Stimulated activated naive CD8-positive, alpha-beta T cell treated with anti-CD3 and anti-CD28 coated beads, Interleukin-15, Interleukin-2, amounts not matched to agents 100 ng/mL and 50 ng/mL, for 24 hours (primary cell): ENCODE measurements at regions not wholly inside any gene's neighbourhood (a gene's known extent, or its start where the extent isn't known, plus 50 kb on each side); places are given as distances from the start of the nearest gene placed in this dataset.
"Not testable (repeated sequence)": the region's sequence is repeated elsewhere in the genome, so short reads cannot be mapped to it uniquely, and the experiment has no call there.

Experiments
- H3K27ac Mint-ChIP-seq: one replicate; pipeline ENCODE4 v1.8.0; 2021; ENCODE audit warnings: mild to moderate bottlenecking, mixed read lengths
- H3K27me3 Mint-ChIP-seq: one replicate; pipeline ENCODE4 v1.8.0; 2021; ENCODE audit warnings: mixed read lengths
- H3K36me3 Mint-ChIP-seq: one replicate; pipeline ENCODE4 v1.8.0; 2021; ENCODE audit warnings: low read depth, mixed read lengths
- H3K4me1 Mint-ChIP-seq: one replicate; pipeline ENCODE4 v1.8.0; 2021; ENCODE audit warnings: low read depth, mixed read lengths
- H3K4me3 Mint-ChIP-seq: one replicate; pipeline ENCODE4 v1.8.0; 2021; ENCODE audit warnings: mild to moderate bottlenecking, mixed read lengths
- H3K9me3 Mint-ChIP-seq: one replicate; pipeline ENCODE4 v1.8.0; 2021; ENCODE audit warnings: mixed read lengths

- H3K27me3 Mint-ChIP-seq = peaks cover 41% of the 10 kb centered on the region
- H3K4me1 Mint-ChIP-seq = peaks cover 16% of the 10 kb centered on the region
- H3K4me3 Mint-ChIP-seq = no peak overlapping the region
- H3K36me3 Mint-ChIP-seq = no peaks in the 10 kb centered on the region
- no peaks in the 10 kb centered on the region for H3K9me3 Mint-ChIP-seq
- H3K27ac Mint-ChIP-seq = peak overlapping the region; percentile 12
These were observed 171.7 kb downstream of the LACC1 start for GRCh38 chr13:44051405-44051804.

GRCh38 chr13:44051918-44052675, 172.4 kb downstream of the LACC1 start:
- Mint-ChIP-seq H3K27ac (no peak overlapping the region), H3K27me3 (peaks cover 37% of the 10 kb centered on the region), H3K36me3 (no peaks in the 10 kb centered on the region), H3K4me3 (no peak overlapping the region), H3K9me3 (no peaks in the 10 kb centered on the region), H3K4me1 (peaks cover 16% of the 10 kb centered on the region)

GRCh38 chr13:44052780-44053184, 173.1 kb downstream of the LACC1 start:
- peaks cover 16% of the 10 kb centered on the region for H3K4me1 Mint-ChIP-seq
- peaks cover 34% of the 10 kb centered on the region for H3K27me3 Mint-ChIP-seq
- H3K36me3 Mint-ChIP-seq = no peaks in the 10 kb centered on the region
- H3K27ac Mint-ChIP-seq = no peak overlapping the region
- H3K4me3 Mint-ChIP-seq = no peak overlapping the region
- H3K9me3 Mint-ChIP-seq = no peaks in the 10 kb centered on the region

GRCh38 chr13:44053208-44053607, 173.5 kb downstream of the LACC1 start:
- Mint-ChIP-seq H3K9me3 (no peaks in the 10 kb centered on the region), H3K4me1 (peaks cover 16% of the 10 kb centered on the region), H3K36me3 (no peaks in the 10 kb centered on the region), H3K27ac (no peak overlapping the region), H3K27me3 (peaks cover 35% of the 10 kb centered on the region), H3K4me3 (no peak overlapping the region)

GRCh38 chr13:44054525-44054924, 174.8 kb downstream of the LACC1 start:
- Mint-ChIP-seq H3K9me3 (no peaks in the 10 kb centered on the region), H3K4me3 (no peak overlapping the region), H3K36me3 (no peaks in the 10 kb centered on the region), H3K4me1 (peaks cover 16% of the 10 kb centered on the region), H3K27ac (no peak overlapping the region), H3K27me3 (peaks cover 31% of the 10 kb centered on the region)

GRCh38 chr13:44055681-44056080, 176.0 kb downstream of the LACC1 start:
- H3K27me3 Mint-ChIP-seq = peaks cover 31% of the 10 kb centered on the region
- H3K27ac Mint-ChIP-seq = peak overlapping the region; percentile 46
- not testable (repeated sequence) for H3K36me3 Mint-ChIP-seq, H3K9me3 Mint-ChIP-seq
- H3K4me3 Mint-ChIP-seq = peak overlapping the region; percentile 6
- peaks cover 16% of the 10 kb centered on the region for H3K4me1 Mint-ChIP-seq

GRCh38 chr13:44058067-44058466, 178.4 kb downstream of the LACC1 start:
- H3K27me3 Mint-ChIP-seq = peaks cover 31% of the 10 kb centered on the region

GRCh38 chr13:44058624-44059215, 179.0 kb downstream of the LACC1 start:
- Mint-ChIP-seq H3K4me1 (peaks cover 9% of the 10 kb centered on the region), H3K27me3 (peaks cover 26% of the 10 kb centered on the region), H3K9me3 (no peaks in the 10 kb centered on the region), H3K4me3 (no peak overlapping the region), H3K36me3 (no peaks in the 10 kb centered on the region), H3K27ac (no peak overlapping the region)

More at GRCh38 chr13:44058067-44058466, 178.4 kb downstream of the LACC1 start:
- H3K27ac Mint-ChIP-seq = no peak overlapping the region
- no peak overlapping the region for H3K4me3 Mint-ChIP-seq
- peaks cover 9% of the 10 kb centered on the region for H3K4me1 Mint-ChIP-seq
- no peaks in the 10 kb centered on the region for H3K36me3 Mint-ChIP-seq
- no peaks in the 10 kb centered on the region for H3K9me3 Mint-ChIP-seq

- no peak overlapping the region for H3K4me3 Mint-ChIP-seq
- H3K4me1 Mint-ChIP-seq = no peaks in the 10 kb centered on the region
- no peak overlapping the region for H3K27ac Mint-ChIP-seq
- H3K27me3 Mint-ChIP-seq = peaks cover 22% of the 10 kb centered on the region
- H3K9me3 Mint-ChIP-seq = no peaks in the 10 kb centered on the region
- no peaks in the 10 kb centered on the region for H3K36me3 Mint-ChIP-seq
These were observed 182.2 kb downstream of the LACC1 start for GRCh38 chr13:44061876-44062275.

GRCh38 chr13:44063467-44063866, 183.8 kb downstream of the LACC1 start:
- H3K9me3 Mint-ChIP-seq = no peaks in the 10 kb centered on the region
- H3K27ac Mint-ChIP-seq = no peak overlapping the region
- H3K4me3 Mint-ChIP-seq = no peak overlapping the region
- H3K27me3 Mint-ChIP-seq = peaks cover 13% of the 10 kb centered on the region
- no peaks in the 10 kb centered on the region for H3K4me1 Mint-ChIP-seq
- H3K36me3 Mint-ChIP-seq = no peaks in the 10 kb centered on the region

- H3K4me1 Mint-ChIP-seq = no peaks in the 10 kb centered on the region
- peaks cover 14% of the 10 kb centered on the region for H3K27me3 Mint-ChIP-seq
- no peaks in the 10 kb centered on the region for H3K9me3 Mint-ChIP-seq
- H3K27ac Mint-ChIP-seq = no peak overlapping the region
- no peak overlapping the region for H3K4me3 Mint-ChIP-seq
- no peaks in the 10 kb centered on the region for H3K36me3 Mint-ChIP-seq
These were observed 184.2 kb downstream of the LACC1 start for GRCh38 chr13:44063881-44064280.

GRCh38 chr13:44064357-44064756, 184.7 kb downstream of the LACC1 start:
- Mint-ChIP-seq H3K36me3 (no peaks in the 10 kb centered on the region), H3K9me3 (no peaks in the 10 kb centered on the region), H3K27me3 (peaks cover 14% of the 10 kb centered on the region), H3K4me1 (no peaks in the 10 kb centered on the region), H3K4me3 (no peak overlapping the region), H3K27ac (no peak overlapping the region)

GRCh38 chr13:44068169-44068568, 188.5 kb downstream of the LACC1 start:
- Mint-ChIP-seq H3K9me3 (no peaks in the 10 kb centered on the region), H3K4me1 (no peaks in the 10 kb centered on the region), H3K4me3 (no peak overlapping the region)

GRCh38 chr13:44068737-44069136, 189.0 kb downstream of the LACC1 start:
- Mint-ChIP-seq H3K27me3 (peaks cover 17% of the 10 kb centered on the region), H3K4me3 (no peak overlapping the region), H3K4me1 (no peaks in the 10 kb centered on the region), H3K27ac (no peak overlapping the region), H3K36me3 (peaks cover 3% of the 10 kb centered on the region), H3K9me3 (no peaks in the 10 kb centered on the region)

More at GRCh38 chr13:44068169-44068568, 188.5 kb downstream of the LACC1 start:
- Mint-ChIP-seq H3K27ac (no peak overlapping the region), H3K27me3 (peaks cover 17% of the 10 kb centered on the region), H3K36me3 (peaks cover 3% of the 10 kb centered on the region)

GRCh38 chr13:44072536-44072935, 192.8 kb downstream of the LACC1 start:
- Mint-ChIP-seq H3K4me1 (no peaks in the 10 kb centered on the region), H3K27ac (no peak overlapping the region), H3K9me3 (no peaks in the 10 kb centered on the region), H3K36me3 (peaks cover 3% of the 10 kb centered on the region), H3K4me3 (no peak overlapping the region), H3K27me3 (peaks cover 7% of the 10 kb centered on the region)

GRCh38 chr13:44074611-44075010, 194.9 kb downstream of the LACC1 start:
- Mint-ChIP-seq H3K36me3 (peaks cover 3% of the 10 kb centered on the region), H3K4me1 (no peaks in the 10 kb centered on the region), H3K4me3 (no peak overlapping the region), H3K27ac (no peak overlapping the region), H3K27me3 (peaks cover 2% of the 10 kb centered on the region), H3K9me3 (no peaks in the 10 kb centered on the region)
